Daoy (cell line): ENCODE measurements at regions not wholly inside any gene's neighbourhood (a gene's known extent, or its start where the extent isn't known, plus 50 kb on each side); places are given as distances from the start of the nearest gene placed in this dataset.

ENCODE experiments used
- DNase-seq: peaks from one replicate; pipeline ENCODE4 v3.0.0-alpha.2; 2015; ENCODE audit warnings: low read depth

DNA sequence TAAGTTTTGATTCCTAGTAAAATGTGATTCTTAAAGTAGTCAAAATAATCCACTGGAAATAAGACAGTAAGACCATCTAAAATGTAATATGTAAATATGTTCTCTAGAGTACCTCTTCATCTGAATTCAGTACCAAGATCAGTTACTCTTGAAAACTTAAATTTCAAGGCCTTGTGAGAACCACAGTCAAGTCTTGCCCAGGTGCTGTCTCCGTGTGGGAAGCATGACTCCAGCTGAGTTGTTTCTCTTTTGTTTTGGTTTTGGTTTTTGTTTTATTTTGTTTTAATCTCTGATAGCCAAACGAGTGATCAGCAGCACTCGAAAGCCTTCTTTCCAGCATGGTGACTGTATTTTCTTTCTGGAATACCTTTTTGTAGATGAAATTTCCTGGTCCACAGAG, 907.0 kb downstream of the KCNJ18 start:
- DNase-seq: no peak

DNA sequence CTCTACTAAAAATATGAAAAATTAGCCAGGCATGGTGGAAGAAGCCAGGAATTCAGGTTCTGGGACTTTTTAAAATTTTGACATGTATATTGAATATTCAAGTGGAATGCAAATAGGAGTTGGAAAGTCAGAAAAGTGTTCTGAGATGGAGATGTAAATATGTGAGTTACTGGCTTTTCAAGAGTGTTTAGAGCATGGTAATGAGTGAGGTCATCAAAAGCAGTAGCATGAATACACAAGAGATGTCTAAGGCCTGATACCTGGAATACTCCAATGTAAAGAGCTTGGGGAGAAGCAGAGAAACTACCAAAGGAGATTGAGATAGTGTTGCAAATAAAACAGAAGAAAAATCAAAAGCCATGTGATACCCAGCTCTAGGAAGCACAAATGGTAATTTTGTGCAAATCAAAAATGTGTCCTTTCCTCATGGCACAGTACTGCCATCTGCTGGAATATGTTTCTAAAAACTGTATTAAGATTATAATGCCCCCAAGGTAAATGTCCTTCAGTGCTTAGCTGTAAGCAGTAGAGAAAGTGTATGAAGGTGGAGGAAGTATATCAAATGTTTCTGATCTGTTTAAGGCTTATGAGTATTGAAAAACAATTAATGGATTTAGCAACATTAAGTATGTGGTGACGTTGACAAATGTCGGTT, 908.4 kb downstream of the KCNJ18 start:
- DNase-seq: peak; percentile 41
